KG1 (cell line): ENCODE measurements at regions not wholly inside any gene's neighbourhood (a gene's known extent, or its start where the extent isn't known, plus 50 kb on each side); places are given as distances from the start of the nearest gene placed in this dataset.

Experiments used
- DNase-seq: peaks from one replicate; lab custom pipeline; 2025; lab: John Stamatoyannopoulos, UW

- DNase-seq: no peak
Measured at GRCh38 chr3:87041191-87041590, 50.2 kb upstream of the VGLL3 start.
